NT2/D1 (cell line): ENCODE measurements at regions not wholly inside any gene's neighbourhood (a gene's known extent, or its start where the extent isn't known, plus 50 kb on each side); places are given as distances from the start of the nearest gene placed in this dataset.

ENCODE experiments used
- SUZ12 ChIP-seq: IDR thresholded peaks from 2 replicates; pipeline ENCODE4 v1.6.1; 2011; ENCODE audit not compliant: insufficient read length, insufficient read depth; ENCODE audit errors: extremely low read depth
- YY1 ChIP-seq: IDR thresholded peaks from 2 replicates; pipeline ENCODE4 v1.6.1; 2011; ENCODE audit not compliant: insufficient read length, insufficient read depth
- ZNF274 ChIP-seq: IDR thresholded peaks from 2 replicates; pipeline ENCODE4 v1.6.1; 2011; ENCODE audit warnings: mild to moderate bottlenecking, low read depth, low read length

DNA sequence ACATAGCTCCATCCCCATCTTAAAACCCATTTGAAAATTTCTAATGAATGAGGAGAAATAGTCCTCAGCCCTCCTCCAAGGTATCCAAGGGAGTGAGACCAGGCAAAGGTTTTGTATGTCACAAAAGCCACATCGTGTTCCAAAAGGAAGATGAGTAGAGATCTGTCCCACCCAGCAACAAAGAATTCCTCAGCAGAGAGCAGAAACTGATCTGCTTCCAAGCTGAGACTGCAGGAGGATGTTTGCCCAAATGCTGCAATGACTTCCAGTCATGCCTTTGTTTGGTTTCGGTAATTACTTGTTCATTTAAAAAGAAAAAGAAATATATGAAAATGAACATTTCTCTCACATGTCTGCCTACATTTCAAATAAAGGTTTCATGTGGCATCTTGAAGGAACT, 186.9 kb downstream of the SETD4 start:
- TF ChIP-seq YY1: no peak
- TF ChIP-seq SUZ12: no peak
- TF ChIP-seq ZNF274: no peak
